ENCODE measurements at regions not wholly inside any gene's neighbourhood (a gene's known extent, or its start where the extent isn't known, plus 50 kb on each side); places are given as distances from the start of the nearest gene placed in this dataset.

GRCh38 chr14:98685725-98686124 is 586.3 kb downstream of the BCL11B start:
- no peak for DNase-seq (ENCODE audit: low read depth, low spot score)
- Histone ChIP-seq H3K4me3 (replicated peaks in 1 of 3; ENCODE audit: insufficient read depth in 1 of 3, low read depth in 1 of 3, low read length in 3 of 3) (no peak overlapping the region), H3K27me3 (ENCODE audit: control insufficient read depth in 2 of 2, insufficient read depth in 2 of 2, low read length in 2 of 2) (no peaks in the 10 kb centered on the region), H2AFZ (ENCODE audit: low read depth, low read length) (no peak overlapping the region), H3K9me1 (replicated peaks; ENCODE audit: control insufficient read depth, extremely low read depth, insufficient read depth, low read length) (no peaks in the 10 kb centered on the region), H3K27ac (ENCODE audit: insufficient read depth, low read depth, low read length) (no peak overlapping the region), H3K9me3 (replicated peaks; ENCODE audit: control insufficient read depth, insufficient read depth, low read length) (peaks cover 5% of the 10 kb centered on the region), H3K36me3 (ENCODE audit: control insufficient read depth in 2 of 2, extremely low read depth in 1 of 2, insufficient read depth in 2 of 2, low read length in 2 of 2) (no peaks in the 10 kb centered on the region), H3K4me2 (ENCODE audit: insufficient read depth, low read length) (no peak overlapping the region), H3K9ac (replicated peaks; ENCODE audit: extremely low read depth, insufficient read depth, low read length) (no peak overlapping the region), H3K4me1 (ENCODE audit: control insufficient read depth, extremely low read depth, insufficient read depth, low read length) (no peaks in the 10 kb centered on the region), H4K20me1 (replicated peaks; ENCODE audit: control insufficient read depth, extremely low read depth, insufficient read depth, low read length) (no peaks in the 10 kb centered on the region), H3K79me2 (ENCODE audit: control insufficient read depth, insufficient read depth, low read length) (no peaks in the 10 kb centered on the region)
- ChIA-PET POLR2A (no interaction called here), CTCF (no interaction called here)
- no TSS peak for BruUV-seq (replicated peaks)
- TF ChIP-seq JUN (IDR thresholded peaks at IDR 0.05; ENCODE audit: borderline replicate concordance, insufficient read depth, insufficient read length, low read depth): no peak
- intact Hi-C loops (cut with micrococcal nuclease) (no loop called here), dilution Hi-C loops (cut with MboI; ENCODE audit: extremely low pct_ligation_motif_present, low sequenced_read_pairs) (no loop called here)
- FAIRE-seq: no peak

GRCh38 chr14:98688446-98688845 is 583.6 kb downstream of the BCL11B start:
- BruUV-seq (replicated peaks): no TSS peak
- FAIRE-seq: no peak
- dilution Hi-C loops (cut with MboI; ENCODE audit: extremely low pct_ligation_motif_present, low sequenced_read_pairs): no loop called here

More at GRCh38 chr14:98688446-98688845, 583.6 kb downstream of the BCL11B start:
- no peak overlapping the region for H3K4me2 ChIP-seq (ENCODE audit: insufficient read depth, low read length)
- H3K36me3 ChIP-seq (ENCODE audit: control insufficient read depth in 2 of 2, extremely low read depth in 1 of 2, insufficient read depth in 2 of 2, low read length in 2 of 2): no peaks in the 10 kb centered on the region
- DNase-seq (ENCODE audit: low read depth, low spot score): no peak
- no peak for TF ChIP-seq POLR2A (IDR thresholded peaks at IDR 0.05; ENCODE audit: low read depth, low read length)
- no peak for TF ChIP-seq MYC (IDR thresholded peaks at IDR 0.05; ENCODE audit: low read depth, low read length)
- TF ChIP-seq EZH2 (IDR thresholded peaks at IDR 0.05; ENCODE audit: borderline replicate concordance, low read depth, low read length, severe bottlenecking): no peak
- TF ChIP-seq POLR2AphosphoS5 (IDR thresholded peaks at IDR 0.05; ENCODE audit: insufficient read depth, low read depth, low read length): no peak
- TF ChIP-seq MAX (IDR thresholded peaks at IDR 0.05; ENCODE audit: insufficient read depth, insufficient read length): no peak
- TF ChIP-seq, protein P1, sequence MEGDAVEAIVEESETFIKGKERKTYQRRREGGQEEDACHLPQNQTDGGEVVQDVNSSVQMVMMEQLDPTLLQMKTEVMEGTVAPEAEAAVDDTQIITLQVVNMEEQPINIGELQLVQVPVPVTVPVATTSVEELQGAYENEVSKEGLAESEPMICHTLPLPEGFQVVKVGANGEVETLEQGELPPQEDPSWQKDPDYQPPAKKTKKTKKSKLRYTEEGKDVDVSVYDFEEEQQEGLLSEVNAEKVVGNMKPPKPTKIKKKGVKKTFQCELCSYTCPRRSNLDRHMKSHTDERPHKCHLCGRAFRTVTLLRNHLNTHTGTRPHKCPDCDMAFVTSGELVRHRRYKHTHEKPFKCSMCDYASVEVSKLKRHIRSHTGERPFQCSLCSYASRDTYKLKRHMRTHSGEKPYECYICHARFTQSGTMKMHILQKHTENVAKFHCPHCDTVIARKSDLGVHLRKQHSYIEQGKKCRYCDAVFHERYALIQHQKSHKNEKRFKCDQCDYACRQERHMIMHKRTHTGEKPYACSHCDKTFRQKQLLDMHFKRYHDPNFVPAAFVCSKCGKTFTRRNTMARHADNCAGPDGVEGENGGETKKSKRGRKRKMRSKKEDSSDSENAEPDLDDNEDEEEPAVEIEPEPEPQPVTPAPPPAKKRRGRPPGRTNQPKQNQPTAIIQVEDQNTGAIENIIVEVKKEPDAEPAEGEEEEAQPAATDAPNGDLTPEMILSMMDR (IDR thresholded peaks at IDR 0.05; ENCODE audit: extremely low read depth in 1 of 2, insufficient read depth in 1 of 2, low read depth in 1 of 2, low read length in 2 of 2): no peak
- no peak for TF ChIP-seq JUN (IDR thresholded peaks at IDR 0.05; ENCODE audit: borderline replicate concordance, insufficient read depth, insufficient read length, low read depth)
- no peak for TF ChIP-seq GATA2 (IDR thresholded peaks at IDR 0.05; ENCODE audit: insufficient read depth, insufficient read length, low read depth, low read length)
- no peak for TF ChIP-seq FOS (IDR thresholded peaks at IDR 0.05; ENCODE audit: borderline replicate concordance, insufficient read depth, low read length)
- H3K27me3 ChIP-seq (ENCODE audit: control insufficient read depth in 2 of 2, insufficient read depth in 2 of 2, low read length in 2 of 2): no peaks in the 10 kb centered on the region
- no peak overlapping the region for H3K9ac ChIP-seq (replicated peaks; ENCODE audit: extremely low read depth, insufficient read depth, low read length)
- H3K27ac ChIP-seq (ENCODE audit: insufficient read depth, low read depth, low read length): no peak overlapping the region
- H4K20me1 ChIP-seq (replicated peaks; ENCODE audit: control insufficient read depth, extremely low read depth, insufficient read depth, low read length): no peaks in the 10 kb centered on the region
- POLR2A ChIA-PET: no interaction called here
- no peaks in the 10 kb centered on the region for H3K9me1 ChIP-seq (replicated peaks; ENCODE audit: control insufficient read depth, extremely low read depth, insufficient read depth, low read length)
- peaks cover 5% of the 10 kb centered on the region for H3K9me3 ChIP-seq (replicated peaks; ENCODE audit: control insufficient read depth, insufficient read depth, low read length)
- intact Hi-C loops (cut with micrococcal nuclease): no loop called here
- no peak overlapping the region for H3K4me3 ChIP-seq (replicated peaks in 1 of 3; ENCODE audit: insufficient read depth in 1 of 3, low read depth in 1 of 3, low read length in 3 of 3)
- H2AFZ ChIP-seq (ENCODE audit: low read depth, low read length): no peak overlapping the region
- no peaks in the 10 kb centered on the region for H3K79me2 ChIP-seq (ENCODE audit: control insufficient read depth, insufficient read depth, low read length)
- CTCF ChIA-PET: no interaction called here
- no peaks in the 10 kb centered on the region for H3K4me1 ChIP-seq (ENCODE audit: control insufficient read depth, extremely low read depth, insufficient read depth, low read length)
